Astrocyte (in vitro differentiated cells and primary cell): ENCODE measurements at regions not wholly inside any gene's neighbourhood (a gene's known extent, or its start where the extent isn't known, plus 50 kb on each side); places are given as distances from the start of the nearest gene placed in this dataset.

Experiments
- EZH2 ChIP-seq: IDR thresholded peaks from 2 replicates; pipeline ENCODE4 v1.6.1; 2012; ENCODE audit warnings: mild to moderate bottlenecking, low read length, inconsistent platforms; ENCODE audit not compliant: insufficient read depth
- TF ChIP-seq, protein P1 (sequence below): IDR thresholded peaks from 2 replicates; pipeline ENCODE4 v1.5.1; 2011; ENCODE audit warnings: low read depth, mild to moderate bottlenecking, inconsistent platforms, low read length, moderate library complexity; ENCODE audit not compliant: insufficient read depth

DNA sequence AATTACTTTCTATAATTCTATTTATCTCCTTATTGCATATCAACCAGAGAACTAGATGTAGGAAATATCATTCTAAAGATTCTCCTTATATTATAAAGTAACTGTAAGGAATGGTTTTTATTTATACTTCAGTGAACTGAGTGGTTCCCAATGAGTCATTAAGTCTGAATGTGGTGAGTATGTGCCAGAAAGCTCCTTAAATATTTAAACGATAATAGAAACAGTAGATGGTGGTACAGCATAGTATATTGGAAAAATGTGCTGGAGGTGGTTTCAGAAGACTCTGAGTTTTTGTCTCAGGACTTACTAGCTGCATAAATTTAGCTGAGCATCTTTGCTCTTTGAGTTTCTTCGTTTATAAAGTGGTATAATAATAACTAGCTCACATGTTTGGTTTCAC is 653.5 kb downstream of the FAM181B start:
- TF ChIP-seq, protein P1, sequence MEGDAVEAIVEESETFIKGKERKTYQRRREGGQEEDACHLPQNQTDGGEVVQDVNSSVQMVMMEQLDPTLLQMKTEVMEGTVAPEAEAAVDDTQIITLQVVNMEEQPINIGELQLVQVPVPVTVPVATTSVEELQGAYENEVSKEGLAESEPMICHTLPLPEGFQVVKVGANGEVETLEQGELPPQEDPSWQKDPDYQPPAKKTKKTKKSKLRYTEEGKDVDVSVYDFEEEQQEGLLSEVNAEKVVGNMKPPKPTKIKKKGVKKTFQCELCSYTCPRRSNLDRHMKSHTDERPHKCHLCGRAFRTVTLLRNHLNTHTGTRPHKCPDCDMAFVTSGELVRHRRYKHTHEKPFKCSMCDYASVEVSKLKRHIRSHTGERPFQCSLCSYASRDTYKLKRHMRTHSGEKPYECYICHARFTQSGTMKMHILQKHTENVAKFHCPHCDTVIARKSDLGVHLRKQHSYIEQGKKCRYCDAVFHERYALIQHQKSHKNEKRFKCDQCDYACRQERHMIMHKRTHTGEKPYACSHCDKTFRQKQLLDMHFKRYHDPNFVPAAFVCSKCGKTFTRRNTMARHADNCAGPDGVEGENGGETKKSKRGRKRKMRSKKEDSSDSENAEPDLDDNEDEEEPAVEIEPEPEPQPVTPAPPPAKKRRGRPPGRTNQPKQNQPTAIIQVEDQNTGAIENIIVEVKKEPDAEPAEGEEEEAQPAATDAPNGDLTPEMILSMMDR, result no peak
- TF ChIP-seq EZH2, result no peak
